Testis (tissue), 2 donors: ENCODE measurements at regions not wholly inside any gene's neighbourhood (a gene's known extent, or its start where the extent isn't known, plus 50 kb on each side); places are given as distances from the start of the nearest gene placed in this dataset.

Experiments used
- CTCF ChIP-seq, 3 experiments: fragments of 450-650 bp in 2 of 3; fragments of 200-600 bp in 1 of 3; sonication (generic) in 1 of 3; IDR thresholded peaks; one replicate each; pipeline ENCODE4 v1.5.1; 2016 to 2019; ENCODE audit warnings: antibody characterized with exemption in 3 of 3, mild to moderate bottlenecking in 2 of 3, moderate library complexity in 1 of 3
- POLR2A ChIP-seq: fragments of 450-650 bp; IDR thresholded peaks from one replicate; pipeline ENCODE4 v1.6.1; 2017; ENCODE audit warnings: antibody characterized with exemption, mild to moderate bottlenecking, moderate library complexity

DNA sequence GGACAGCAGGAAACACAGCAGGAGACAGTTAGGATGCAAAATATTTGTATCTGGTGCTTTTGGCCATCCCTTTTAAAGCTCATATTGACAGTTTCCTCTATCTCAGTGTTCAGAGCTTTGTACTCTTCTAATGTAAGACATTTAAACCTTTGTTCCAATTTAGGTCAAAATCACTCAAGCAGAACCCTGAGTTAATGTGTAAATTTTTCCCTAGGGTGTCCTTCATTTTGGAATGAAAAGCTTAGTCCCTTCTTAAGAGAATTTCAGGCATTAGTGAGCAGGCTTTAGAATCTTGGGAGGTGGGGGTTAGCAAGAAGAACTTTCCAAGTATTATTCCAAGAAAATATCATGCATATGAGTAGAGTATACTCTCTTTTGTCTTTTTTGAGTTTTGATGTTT is 188.7 kb downstream of the GBA3 start:
- TF ChIP-seq CTCF (IDR thresholded peaks at IDR 0.05) (no peak), POLR2A (no peak)
